H9 (cell line): ENCODE measurements at regions not wholly inside any gene's neighbourhood (a gene's known extent, or its start where the extent isn't known, plus 50 kb on each side); places are given as distances from the start of the nearest gene placed in this dataset.

ENCODE experiments used
- DNase-seq: peaks from one replicate; pipeline ENCODE4 v3.0.0-alpha.2; 2017
- H2AFZ ChIP-seq: one replicate; pipeline ENCODE4 v1.6.1; 2013; ENCODE audit warnings: mild to moderate bottlenecking, low read length, control low read depth, moderate library complexity
- H2AK5ac ChIP-seq: 2 replicates; pipeline ENCODE4 v1.6.1; 2013; ENCODE audit warnings: low read length, control low read depth, mixed read lengths; ENCODE audit not compliant: insufficient read length
- H2BK120ac ChIP-seq: one replicate; pipeline ENCODE4 v1.6.1; 2013; ENCODE audit warnings: low read depth, mild to moderate bottlenecking, low read length, control low read depth, inconsistent platforms; ENCODE audit not compliant: poor library complexity, severe bottlenecking
- H2BK12ac ChIP-seq: 2 replicates; pipeline ENCODE4 v1.6.1; 2013; ENCODE audit warnings: low read length, control low read depth, mixed read lengths, low read depth; ENCODE audit not compliant: insufficient read length
- H2BK15ac ChIP-seq: 2 replicates; pipeline ENCODE4 v1.6.1; 2013; ENCODE audit warnings: low read depth, low read length, control low read depth
- H2BK20ac ChIP-seq: one replicate; pipeline ENCODE4 v1.6.1; 2013; ENCODE audit warnings: low read depth, mild to moderate bottlenecking, low read length, control low read depth, inconsistent platforms; ENCODE audit not compliant: poor library complexity, severe bottlenecking
- H2BK5ac ChIP-seq: 2 replicates; pipeline ENCODE4 v1.6.1; 2013; ENCODE audit warnings: low read length, control low read depth, mixed read lengths; ENCODE audit not compliant: insufficient read length
- H3K14ac ChIP-seq: 2 replicates; pipeline ENCODE4 v1.6.1; 2013; ENCODE audit warnings: low read length, control low read depth; ENCODE audit not compliant: insufficient read depth
- H3K18ac ChIP-seq: 2 replicates; pipeline ENCODE4 v1.6.1; 2013; ENCODE audit warnings: low read depth, mild to moderate bottlenecking, mixed read lengths, low read length, control low read depth; ENCODE audit not compliant: insufficient read length
- H3K23ac ChIP-seq: 2 replicates; pipeline ENCODE4 v1.6.1; 2013; ENCODE audit warnings: low read length, control low read depth, mixed read lengths, low read depth; ENCODE audit not compliant: insufficient read length
- H3K23me2 ChIP-seq: 2 replicates; pipeline ENCODE4 v1.6.1; 2013; ENCODE audit warnings: low read depth, mild to moderate bottlenecking, mixed read lengths, low read length, control low read depth; ENCODE audit not compliant: insufficient read length, poor library complexity, severe bottlenecking
- H3K27ac ChIP-seq: 2 replicates; pipeline ENCODE4 v1.5.1; 2013; ENCODE audit warnings: low read length, control low read depth, mixed read lengths, low read depth; ENCODE audit not compliant: insufficient read length
- H3K27me3 ChIP-seq: 2 replicates; pipeline ENCODE4 v1.6.1; 2013; ENCODE audit warnings: low read length, control low read depth, inconsistent platforms; ENCODE audit not compliant: insufficient read depth
- H3K4ac ChIP-seq: 2 replicates; pipeline ENCODE4 v1.6.1; 2013; ENCODE audit warnings: low read depth, mild to moderate bottlenecking, control low read depth, inconsistent platforms, low read length, moderate library complexity
- H3K4me1 ChIP-seq: 2 replicates; pipeline ENCODE4 v1.6.1; 2013; ENCODE audit warnings: low read length, control low read depth, inconsistent platforms; ENCODE audit not compliant: insufficient read depth
- H3K4me2 ChIP-seq: 2 replicates; pipeline ENCODE4 v1.6.1; 2013; ENCODE audit warnings: low read length, control low read depth, mixed read lengths; ENCODE audit not compliant: insufficient read length, insufficient read depth
- H3K56ac ChIP-seq: 2 replicates; pipeline ENCODE4 v1.6.1; 2013; ENCODE audit warnings: low read depth, mild to moderate bottlenecking, mixed read lengths, low read length, control low read depth; ENCODE audit not compliant: insufficient read length
- H3K79me1 ChIP-seq: 2 replicates; pipeline ENCODE4 v1.6.1; 2013; ENCODE audit warnings: low read depth, mild to moderate bottlenecking, moderate library complexity, low read length, control low read depth, inconsistent platforms; ENCODE audit not compliant: insufficient read depth, poor library complexity, severe bottlenecking
- H3K79me2 ChIP-seq: 2 replicates; pipeline ENCODE4 v1.6.1; 2013; ENCODE audit warnings: low read length, control low read depth, inconsistent platforms; ENCODE audit not compliant: insufficient read depth
- H3K9ac ChIP-seq: 2 replicates; pipeline ENCODE4 v1.6.1; 2013; ENCODE audit warnings: low read length, control low read depth, mixed read lengths; ENCODE audit not compliant: insufficient read length; ENCODE audit errors: extremely low read depth
- H3K9me3 ChIP-seq: one replicate; pipeline ENCODE4 v1.6.1; 2013; ENCODE audit warnings: low read depth, low read length, inconsistent platforms; ENCODE audit not compliant: control insufficient read depth
- H3T11ph ChIP-seq: one replicate; pipeline ENCODE4 v1.6.1; 2013; ENCODE audit warnings: mild to moderate bottlenecking, low read length, control low read depth, inconsistent platforms
- H4K20me1 ChIP-seq: one replicate; pipeline ENCODE4 v1.6.1; 2013; ENCODE audit not compliant: control insufficient read depth, insufficient read length, insufficient read depth
- H4K5ac ChIP-seq: 2 replicates; pipeline ENCODE4 v1.6.1; 2013; ENCODE audit warnings: low read depth, mild to moderate bottlenecking, mixed read lengths, low read length, control low read depth; ENCODE audit not compliant: insufficient read length
- H4K8ac ChIP-seq: replicated peaks from 2 replicates; pipeline ENCODE4 v1.6.1; 2013; ENCODE audit warnings: low read length, control low read depth, mixed read lengths, low read depth; ENCODE audit not compliant: insufficient read length
- H4K91ac ChIP-seq: 2 replicates; pipeline ENCODE4 v1.6.1; 2013; ENCODE audit warnings: low read depth, mild to moderate bottlenecking, moderate library complexity, mixed read lengths, low read length, control low read depth; ENCODE audit not compliant: insufficient read length
- H3K27ac Mint-ChIP-seq, 3 experiments: 2 replicates in 2 of 3; 3 replicates in 1 of 3; pipeline ENCODE4 v1.8.0; 2020 to 2021; ENCODE audit warnings: mixed read lengths in 3 of 3, mild to moderate bottlenecking in 1 of 3, moderate library complexity in 1 of 3
- H3K27me3 Mint-ChIP-seq: 2 replicates; pipeline ENCODE4 v1.8.0; 2021; ENCODE audit warnings: low read depth, mild to moderate bottlenecking, moderate library complexity, mixed read lengths
- H3K36me3 Mint-ChIP-seq, 3 experiments: 2 replicates in 2 of 3; 3 replicates in 1 of 3; pipeline ENCODE4 v1.8.0; 2020 to 2021; ENCODE audit warnings: low read depth in 3 of 3, mixed read lengths in 3 of 3; ENCODE audit not compliant: insufficient read depth in 1 of 3
- H3K4me1 Mint-ChIP-seq, 2 experiments: 2 replicates each; pipeline ENCODE4 v1.8.0; 2020; ENCODE audit warnings: mixed read lengths in 2 of 2
- H3K4me3 Mint-ChIP-seq, 2 experiments: 2 replicates in 1 of 2; 3 replicates in 1 of 2; pipeline ENCODE4 v1.8.0; 2020 to 2021; ENCODE audit warnings: mild to moderate bottlenecking in 2 of 2, mixed read lengths in 2 of 2, moderate library complexity in 1 of 2
- H3K9me3 Mint-ChIP-seq, 2 experiments: 2 replicates in 1 of 2; 3 replicates in 1 of 2; pipeline ENCODE4 v1.8.0; 2020; ENCODE audit warnings: mild to moderate bottlenecking in 2 of 2, mixed read lengths in 2 of 2, moderate library complexity in 1 of 2
- CTCF ChIP-seq: fragments of 200-600 bp; sonication (generic); conservative IDR thresholded peaks from 3 replicates; pipeline ENCODE4 v1.8.0; 2021; ENCODE audit warnings: antibody characterized with exemption, mild to moderate bottlenecking
- WGBS: extraction: QIAGEN DNeasy Blood & Tissue Kit; methylation state at CpG from one replicate; pipeline ENCODE4 v1.1.7; 2013; ENCODE audit warnings: missing lambda C conversion rate, low lambda C conversion rate, mixed read lengths; ENCODE audit not compliant: insufficient read length; ENCODE audit errors: extremely low coverage; 5-methylcytosine and 5-hydroxymethylcytosine counted together

- Histone ChIP-seq H2BK20ac (no peak overlapping the region), H3K9ac (no peak overlapping the region), H3K27me3 (no peaks in the 10 kb centered on the region), H3T11ph (no peak overlapping the region), H3K27ac (no peak overlapping the region), H2BK15ac (no peak overlapping the region), H3K79me2 (no peaks in the 10 kb centered on the region), H3K4ac (no peak overlapping the region), H3K23ac (no peak overlapping the region), H4K20me1 (no peaks in the 10 kb centered on the region), H4K91ac (no peak overlapping the region), H2AFZ (no peak overlapping the region), H3K14ac (no peak overlapping the region), H2BK5ac (no peak overlapping the region), H2BK120ac (no peak overlapping the region), H3K18ac (no peak overlapping the region), H3K79me1 (no peaks in the 10 kb centered on the region), H4K5ac (no peak overlapping the region), H4K8ac (no peak overlapping the region), H2BK12ac (no peak overlapping the region), H3K56ac (no peak overlapping the region), H3K23me2 (no peaks in the 10 kb centered on the region), H2AK5ac (no peak overlapping the region), H3K4me1 (no peaks in the 10 kb centered on the region), H3K9me3 (no peaks in the 10 kb centered on the region), H3K4me2 (no peak overlapping the region)
- no peak for DNase-seq
- peaks cover 4% of the 10 kb centered on the region in 2 experiments; a peak in 3 of 4 replicates for H3K4me1 Mint-ChIP-seq
- H3K9me3 Mint-ChIP-seq = peaks cover 4 to 9% of the 10 kb centered on the region in 2 experiments
- WGBS = no CpG with 5 or more reads among the region's 2 CpGs
- peaks cover 0 to 10% (median 6%) of the 10 kb centered on the region in 3 experiments; a peak in 5 of 7 replicates for H3K36me3 Mint-ChIP-seq
- TF ChIP-seq CTCF = no peak
- no peaks in the 10 kb centered on the region for H3K27me3 Mint-ChIP-seq
- no peak overlapping the region for H3K27ac Mint-ChIP-seq
- no peak overlapping the region for H3K4me3 Mint-ChIP-seq
Observed at GRCh38 chr10:61301575-61301974, 151.6 kb downstream of the TMEM26 start.
